ENCODE measurements at regions not wholly inside any gene's neighbourhood (a gene's known extent, or its start where the extent isn't known, plus 50 kb on each side); places are given as distances from the start of the nearest gene placed in this dataset.

GRCh38 chr2:215667585-215668377 is 231.9 kb upstream of the FN1 start:
- Mint-ChIP-seq H3K36me3 (no peaks in the 10 kb centered on the region), H3K4me3 (no peak overlapping the region), H3K4me1 (peaks cover 0 to 2% (median 0%) of the 10 kb centered on the region in 3 donors), H3K27ac (no peak overlapping the region), H3K27me3 (peaks cover 2 to 4% of the 10 kb centered on the region in 2 donors), H3K9me3 (peaks cover 0 to 4% (median 0%) of the 10 kb centered on the region in 3 donors)
- no peak for ATAC-seq (replicated peaks in 1 of 4)
- no peak for DNase-seq
- H3K4me3 ChIP-seq (ENCODE audit: control insufficient read depth in 1 of 2, extremely low read depth in 1 of 2, low read length in 1 of 2), result no peak overlapping the region
- POLR2A ChIA-PET, result no interaction called here
- no peaks in the 10 kb centered on the region for H3K36me3 ChIP-seq (ENCODE audit: control insufficient read depth in 2 of 2, extremely low read depth in 1 of 2, insufficient read depth in 1 of 2, low read length in 1 of 2)
- WGBS (ENCODE audit: insufficient coverage), result 60% methylated on average over 1 of the region's 10 CpGs
- CTCF ChIA-PET, result no interaction called here
- H3K4me1 ChIP-seq (ENCODE audit: control insufficient read depth in 1 of 2, extremely low read depth in 1 of 2, insufficient read depth in 2 of 2, low read length in 2 of 2), result no peaks in the 10 kb centered on the region
- no peak overlapping the region for H3K27ac ChIP-seq (ENCODE audit: low read length)
- H3K27me3 ChIP-seq (replicated peaks in 1 of 2; ENCODE audit: control insufficient read depth in 2 of 2, extremely low read depth in 1 of 2, insufficient read depth in 2 of 2, low read length in 1 of 2), result peaks cover 0 to 2% of the 10 kb centered on the region in 2 experiments
- H3K9me3 ChIP-seq, result no peaks in the 10 kb centered on the region

- Histone ChIP-seq H3K4me1 (ENCODE audit: control insufficient read depth in 1 of 2, extremely low read depth in 1 of 2, insufficient read depth in 2 of 2, low read length in 2 of 2) (no peaks in the 10 kb centered on the region), H3K36me3 (ENCODE audit: control insufficient read depth in 2 of 2, extremely low read depth in 1 of 2, insufficient read depth in 1 of 2, low read length in 1 of 2) (no peaks in the 10 kb centered on the region), H3K9me3 (no peaks in the 10 kb centered on the region), H3K27ac (ENCODE audit: low read length) (no peak overlapping the region), H3K4me3 (ENCODE audit: control insufficient read depth in 1 of 2, extremely low read depth in 1 of 2, low read length in 1 of 2) (no peak overlapping the region), H3K27me3 (replicated peaks in 1 of 2; ENCODE audit: control insufficient read depth in 2 of 2, extremely low read depth in 1 of 2, insufficient read depth in 2 of 2, low read length in 1 of 2) (peaks cover 0 to 2% of the 10 kb centered on the region in 2 experiments)
- POLR2A ChIA-PET, result interaction anchor here in 1 of 2 donors (0.6 kb wide), 1 partner anchor 11 kb away, joined by 6 read pairs; no protein-coding TSS in a partner anchor
- DNase-seq (no peak), ATAC-seq (replicated peaks in 1 of 4) (no peak)
- Mint-ChIP-seq H3K9me3 (no peaks in the 10 kb centered on the region), H3K27me3 (peaks cover 2 to 4% of the 10 kb centered on the region in 2 donors), H3K4me1 (peaks cover 0 to 2% (median 0%) of the 10 kb centered on the region in 3 donors), H3K4me3 (no peak overlapping the region), H3K36me3 (no peaks in the 10 kb centered on the region), H3K27ac (no peak overlapping the region)
- WGBS (ENCODE audit: insufficient coverage), result no CpG with 5 or more reads among the region's 3 CpGs
- CTCF ChIA-PET, result interaction anchor here in 1 of 2 donors (0.6 kb wide), 1 partner anchor 989 kb away, joined by 3 read pairs; no protein-coding TSS in a partner anchor
These were observed 229.1 kb upstream of the FN1 start for GRCh38 chr2:215664847-215665525.

- CTCF ChIA-PET, result no interaction called here
- H3K36me3 Mint-ChIP-seq, result no peaks in the 10 kb centered on the region
- H3K4me1 ChIP-seq (ENCODE audit: control insufficient read depth in 1 of 2, extremely low read depth in 1 of 2, insufficient read depth in 2 of 2, low read length in 2 of 2), result no peaks in the 10 kb centered on the region
- H3K36me3 ChIP-seq (ENCODE audit: control insufficient read depth in 2 of 2, extremely low read depth in 1 of 2, insufficient read depth in 1 of 2, low read length in 1 of 2), result no peaks in the 10 kb centered on the region
- no peak overlapping the region for H3K27ac ChIP-seq (ENCODE audit: low read length)
- no peak for ATAC-seq (replicated peaks in 1 of 4)
- no peaks in the 10 kb centered on the region for H3K27me3 ChIP-seq (replicated peaks in 1 of 2; ENCODE audit: control insufficient read depth in 2 of 2, extremely low read depth in 1 of 2, insufficient read depth in 2 of 2, low read length in 1 of 2)
- no peaks in the 10 kb centered on the region for H3K9me3 ChIP-seq
- no peak overlapping the region for H3K4me3 ChIP-seq (ENCODE audit: control insufficient read depth in 1 of 2, extremely low read depth in 1 of 2, low read length in 1 of 2)
- DNase-seq, result no peak
- POLR2A ChIA-PET, result interaction anchor here in 1 of 2 donors (0.6 kb wide), 1 partner anchor 964 kb away, joined by 3 read pairs; no protein-coding TSS in a partner anchor
- H3K4me3 Mint-ChIP-seq, result no peak overlapping the region
- no peaks in the 10 kb centered on the region for H3K9me3 Mint-ChIP-seq
- no peaks in the 10 kb centered on the region for H3K27me3 Mint-ChIP-seq
- H3K4me1 Mint-ChIP-seq, result peaks cover 0 to 2% (median 0%) of the 10 kb centered on the region in 3 donors
- no peak overlapping the region for H3K27ac Mint-ChIP-seq
- 60% methylated on average over 1 of the region's 1 CpG for WGBS (ENCODE audit: insufficient coverage)
These were observed 226.8 kb upstream of the FN1 start for GRCh38 chr2:215662715-215663114.

- ChIA-PET POLR2A (no interaction called here), CTCF (no interaction called here)
- H3K27ac ChIP-seq (ENCODE audit: low read length), result no peak overlapping the region
- Mint-ChIP-seq H3K27me3 (no peaks in the 10 kb centered on the region), H3K27ac (no peak overlapping the region), H3K36me3 (no peaks in the 10 kb centered on the region), H3K4me3 (no peak overlapping the region), H3K9me3 (no peaks in the 10 kb centered on the region), H3K4me1 (peaks cover 0 to 2% (median 0%) of the 10 kb centered on the region in 3 donors)
- WGBS (ENCODE audit: insufficient coverage), result 81% methylated on average over 7 of the region's 8 CpGs
- no peaks in the 10 kb centered on the region for H3K36me3 ChIP-seq (ENCODE audit: control insufficient read depth in 2 of 2, extremely low read depth in 1 of 2, insufficient read depth in 1 of 2, low read length in 1 of 2)
- no peaks in the 10 kb centered on the region for H3K9me3 ChIP-seq
- H3K27me3 ChIP-seq (replicated peaks in 1 of 2; ENCODE audit: control insufficient read depth in 2 of 2, extremely low read depth in 1 of 2, insufficient read depth in 2 of 2, low read length in 1 of 2), result no peaks in the 10 kb centered on the region
- no peaks in the 10 kb centered on the region for H3K4me1 ChIP-seq (ENCODE audit: control insufficient read depth in 1 of 2, extremely low read depth in 1 of 2, insufficient read depth in 2 of 2, low read length in 2 of 2)
- no peak overlapping the region for H3K4me3 ChIP-seq (ENCODE audit: control insufficient read depth in 1 of 2, extremely low read depth in 1 of 2, low read length in 1 of 2)
- no peak for DNase-seq
- no peak for ATAC-seq (replicated peaks in 1 of 4)
These were observed 224.8 kb upstream of the FN1 start for GRCh38 chr2:215660687-215661086.

GRCh38 chr2:215659650-215660049 is 223.8 kb upstream of the FN1 start:
- ChIA-PET CTCF (no interaction called here), POLR2A (no interaction called here)
- no peaks in the 10 kb centered on the region for H3K9me3 Mint-ChIP-seq
- H3K4me3 Mint-ChIP-seq, result no peak overlapping the region
- H3K36me3 Mint-ChIP-seq, result no peaks in the 10 kb centered on the region
- no CpG with 5 or more reads among the region's 4 CpGs for WGBS (ENCODE audit: insufficient coverage)
- no peaks in the 10 kb centered on the region for H3K27me3 Mint-ChIP-seq
- H3K4me3 ChIP-seq (ENCODE audit: control insufficient read depth in 1 of 2, extremely low read depth in 1 of 2, low read length in 1 of 2), result no peak overlapping the region
- no peaks in the 10 kb centered on the region for H3K9me3 ChIP-seq
- ATAC-seq (replicated peaks in 1 of 4) (no peak), DNase-seq (no peak)
- H3K27ac ChIP-seq (ENCODE audit: low read length), result no peak overlapping the region
- no peaks in the 10 kb centered on the region for H3K4me1 ChIP-seq (ENCODE audit: control insufficient read depth in 1 of 2, extremely low read depth in 1 of 2, insufficient read depth in 2 of 2, low read length in 2 of 2)
- H3K36me3 ChIP-seq (ENCODE audit: control insufficient read depth in 2 of 2, extremely low read depth in 1 of 2, insufficient read depth in 1 of 2, low read length in 1 of 2), result no peaks in the 10 kb centered on the region
- no peaks in the 10 kb centered on the region for H3K4me1 Mint-ChIP-seq
- H3K27me3 ChIP-seq (replicated peaks in 1 of 2; ENCODE audit: control insufficient read depth in 2 of 2, extremely low read depth in 1 of 2, insufficient read depth in 2 of 2, low read length in 1 of 2), result no peaks in the 10 kb centered on the region
- no peak overlapping the region for H3K27ac Mint-ChIP-seq

- no peaks in the 10 kb centered on the region for H3K36me3 Mint-ChIP-seq
- WGBS (ENCODE audit: insufficient coverage), result no CpG with 5 or more reads among the region's 4 CpGs
- ChIA-PET CTCF (no interaction called here), POLR2A (interaction anchor here in 1 of 2 donors (0.6 kb wide), 1 partner anchor 37 kb away, joined by 3 read pairs; no protein-coding TSS in a partner anchor)
- Histone ChIP-seq H3K27me3 (replicated peaks in 1 of 2; ENCODE audit: control insufficient read depth in 2 of 2, extremely low read depth in 1 of 2, insufficient read depth in 2 of 2, low read length in 1 of 2) (no peaks in the 10 kb centered on the region), H3K27ac (ENCODE audit: low read length) (no peak overlapping the region), H3K9me3 (no peaks in the 10 kb centered on the region), H3K4me1 (ENCODE audit: control insufficient read depth in 1 of 2, extremely low read depth in 1 of 2, insufficient read depth in 2 of 2, low read length in 2 of 2) (no peaks in the 10 kb centered on the region), H3K36me3 (ENCODE audit: control insufficient read depth in 2 of 2, extremely low read depth in 1 of 2, insufficient read depth in 1 of 2, low read length in 1 of 2) (no peaks in the 10 kb centered on the region), H3K4me3 (ENCODE audit: control insufficient read depth in 1 of 2, extremely low read depth in 1 of 2, low read length in 1 of 2) (no peak overlapping the region)
- no peaks in the 10 kb centered on the region for H3K27me3 Mint-ChIP-seq
- DNase-seq, result no peak
- H3K9me3 Mint-ChIP-seq, result no peaks in the 10 kb centered on the region
- H3K27ac Mint-ChIP-seq, result no peak overlapping the region
- ATAC-seq (replicated peaks in 1 of 4), result no peak
- H3K4me1 Mint-ChIP-seq, result no peaks in the 10 kb centered on the region
- H3K4me3 Mint-ChIP-seq, result no peak overlapping the region
These were observed 222.9 kb upstream of the FN1 start for GRCh38 chr2:215658635-215659305.

All from T-cell (primary cell).